ENCODE measurements at regions not wholly inside any gene's neighbourhood (a gene's known extent, or its start where the extent isn't known, plus 50 kb on each side); places are given as distances from the start of the nearest gene placed in this dataset.
"Not testable (repeated sequence)": the region's sequence is repeated elsewhere in the genome, so short reads cannot be mapped to it uniquely, and the experiment has no call there.

- FAIRE-seq; DNase-seq (ENCODE audit: extremely low spot score, insufficient read length, low read depth): not testable (repeated sequence)
Observed at GRCh38 chr2:61723364-61723763, 130.5 kb downstream of the FAM161A start.

- no peak for FAIRE-seq
- DNase-seq (ENCODE audit: extremely low spot score, insufficient read length, low read depth), result no peak
Observed at GRCh38 chr2:61722800-61723199, 131.1 kb downstream of the FAM161A start.

GRCh38 chr2:61722318-61722717 lies 131.5 kb downstream of the FAM161A start:
- DNase-seq (ENCODE audit: extremely low spot score, insufficient read length, low read depth) (no peak), FAIRE-seq (no peak)

GRCh38 chr2:61721382-61721781 lies 132.5 kb downstream of the FAM161A start:
- FAIRE-seq (no peak), DNase-seq (ENCODE audit: extremely low spot score, insufficient read length, low read depth) (no peak)

- no peak for DNase-seq (ENCODE audit: extremely low spot score, insufficient read length, low read depth)
- FAIRE-seq, result no peak
Observed at GRCh38 chr2:61720911-61721310, 132.9 kb downstream of the FAM161A start.

GRCh38 chr2:61718965-61719364 lies 134.9 kb downstream of the FAM161A start:
- DNase-seq (ENCODE audit: extremely low spot score, insufficient read length, low read depth) (no peak), FAIRE-seq (no peak)

- DNase-seq (ENCODE audit: extremely low spot score, insufficient read length, low read depth) (no peak), FAIRE-seq (no peak)
Observed at GRCh38 chr2:61715506-61715905, 138.4 kb downstream of the FAM161A start.

- DNase-seq (ENCODE audit: extremely low spot score, insufficient read length, low read depth) (no peak), FAIRE-seq (no peak)
Observed at GRCh38 chr2:61714210-61714609, 139.7 kb downstream of the FAM161A start.

GRCh38 chr2:61713457-61713856 lies 140.4 kb downstream of the FAM161A start:
- no peak for DNase-seq (ENCODE audit: extremely low spot score, insufficient read length, low read depth)
- FAIRE-seq, result no peak

- FAIRE-seq (no peak), DNase-seq (ENCODE audit: extremely low spot score, insufficient read length, low read depth) (no peak)
Observed at GRCh38 chr2:61712060-61712459, 141.8 kb downstream of the FAM161A start.

GRCh38 chr2:61710711-61711110 lies 143.1 kb downstream of the FAM161A start:
- DNase-seq (ENCODE audit: extremely low spot score, insufficient read length, low read depth), result no peak
- no peak for FAIRE-seq

GRCh38 chr2:61707984-61708852 lies 145.6 kb downstream of the FAM161A start:
- DNase-seq (ENCODE audit: extremely low spot score, insufficient read length, low read depth) (peak; percentile 52), FAIRE-seq (peak; percentile 96)

GRCh38 chr2:61705625-61706024 lies 148.2 kb downstream of the FAM161A start:
- FAIRE-seq, result no peak
- DNase-seq (ENCODE audit: extremely low spot score, insufficient read length, low read depth), result no peak

GRCh38 chr2:61704364-61704763 lies 149.5 kb downstream of the FAM161A start:
- no peak for FAIRE-seq
- no peak for DNase-seq (ENCODE audit: extremely low spot score, insufficient read length, low read depth)

GRCh38 chr2:61702088-61702467 lies 151.8 kb downstream of the FAM161A start:
- FAIRE-seq (no peak), DNase-seq (ENCODE audit: extremely low spot score, insufficient read length, low read depth) (no peak)

GRCh38 chr2:61700464-61700863 lies 153.4 kb downstream of the FAM161A start:
- no peak for FAIRE-seq
- no peak for DNase-seq (ENCODE audit: extremely low spot score, insufficient read length, low read depth)

- DNase-seq (ENCODE audit: extremely low spot score, insufficient read length, low read depth) (peak; percentile 79), FAIRE-seq (peak; percentile 93)
Observed at GRCh38 chr2:61694312-61695274, 156.4 kb upstream of the XPO1 start.

GRCh38 chr2:61693744-61694143 lies 155.6 kb upstream of the XPO1 start:
- DNase-seq (ENCODE audit: extremely low spot score, insufficient read length, low read depth), result no peak
- no peak for FAIRE-seq

- no peak for DNase-seq (ENCODE audit: extremely low spot score, insufficient read length, low read depth)
- FAIRE-seq, result no peak
Observed at GRCh38 chr2:61690078-61690596, 152.0 kb upstream of the XPO1 start.

- DNase-seq (ENCODE audit: extremely low spot score, insufficient read length, low read depth) (no peak), FAIRE-seq (no peak)
Observed at GRCh38 chr2:61689568-61689967, 151.4 kb upstream of the XPO1 start.
